WI38 (cell line): ENCODE measurements at regions not wholly inside any gene's neighbourhood (a gene's known extent, or its start where the extent isn't known, plus 50 kb on each side); places are given as distances from the start of the nearest gene placed in this dataset.

Source experiments
- H3K4me3 ChIP-seq: 2 replicates; pipeline ENCODE4 v1.5.1; 2011; ENCODE audit warnings: low read depth, mild to moderate bottlenecking, control low read depth, low read length
- CTCF ChIP-seq: IDR thresholded peaks from 2 replicates; pipeline ENCODE4 v1.5.1; 2012; ENCODE audit warnings: low read depth, mild to moderate bottlenecking, control low read depth, low read length

- no peak for TF ChIP-seq CTCF
- no peak overlapping the region for H3K4me3 ChIP-seq
These were observed 754.8 kb upstream of the ADAMTS5 start for GRCh38 chr21:27721675-27722074.

GRCh38 chr21:27719226-27719625 lies 752.3 kb upstream of the ADAMTS5 start:
- H3K4me3 ChIP-seq = no peak overlapping the region
- TF ChIP-seq CTCF = no peak

- no peak overlapping the region for H3K4me3 ChIP-seq
- TF ChIP-seq CTCF = no peak
These were observed 748.2 kb upstream of the ADAMTS5 start for GRCh38 chr21:27715131-27715530.

GRCh38 chr21:27713154-27714109 lies 746.5 kb upstream of the ADAMTS5 start:
- TF ChIP-seq CTCF = no peak
- no peak overlapping the region for H3K4me3 ChIP-seq

GRCh38 chr21:27704567-27705166 lies 737.8 kb upstream of the ADAMTS5 start:
- no peak overlapping the region for H3K4me3 ChIP-seq
- TF ChIP-seq CTCF = no peak

- TF ChIP-seq CTCF = no peak
- H3K4me3 ChIP-seq = no peak overlapping the region
These were observed 736.9 kb upstream of the ADAMTS5 start for GRCh38 chr21:27703791-27704190.

- H3K4me3 ChIP-seq = no peak overlapping the region
- peak; percentile 63 for TF ChIP-seq CTCF
These were observed 734.2 kb upstream of the ADAMTS5 start for GRCh38 chr21:27700974-27701614.
